ENCODE measurements at regions not wholly inside any gene's neighbourhood (a gene's known extent, or its start where the extent isn't known, plus 50 kb on each side); places are given as distances from the start of the nearest gene placed in this dataset.

DNA sequence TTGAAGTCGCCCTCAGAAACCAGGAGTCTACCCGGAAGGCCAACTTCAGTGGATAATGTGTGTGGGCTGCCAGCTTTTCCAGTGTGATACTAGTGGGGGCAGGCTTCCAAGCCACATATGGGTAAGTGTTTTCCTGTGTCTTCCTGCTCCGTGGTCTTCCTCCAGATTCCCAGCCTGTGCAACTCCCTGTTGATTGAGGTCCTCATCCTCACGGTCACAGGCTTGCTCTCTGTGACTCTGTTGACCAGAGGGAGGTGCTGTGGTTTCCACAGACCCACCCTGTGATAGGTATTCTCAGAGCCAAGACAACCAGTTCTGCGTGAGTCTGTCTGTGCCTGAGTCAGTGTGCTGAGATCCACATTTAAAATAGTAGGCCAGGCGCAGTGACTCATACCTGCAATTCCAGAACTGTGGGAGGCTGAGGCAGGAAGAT, 388.0 kb upstream of the IRX2 start:
- FAIRE-seq (no peak), DNase-seq (no peak)
- peaks cover 0 to 2% of the 10 kb centered on the region in 2 donors for H3K9me3 ChIP-seq (ENCODE audit: control insufficient read depth in 2 of 2, insufficient read depth in 1 of 2, low read depth in 1 of 2, low read length in 1 of 2)
- H3K4me1 ChIP-seq (ENCODE audit: control insufficient read depth in 3 of 3, insufficient read depth in 2 of 3, low read depth in 1 of 3, low read length in 2 of 3), result no peaks in the 10 kb centered on the region
- no peak overlapping the region for H3K4me3 ChIP-seq (ENCODE audit: low read depth in 1 of 3, low read length in 3 of 3)
- WGBS, 3 donors, result 63 to 68% (median 65%) methylated on average over 6 of the region's 6 CpGs
- H3K36me3 ChIP-seq (ENCODE audit: control insufficient read depth in 3 of 3, insufficient read depth in 2 of 3, low read depth in 1 of 3, low read length in 3 of 3), result no peaks in the 10 kb centered on the region
- H3K27me3 ChIP-seq (ENCODE audit: control insufficient read depth in 3 of 3, insufficient read depth in 3 of 3, low read length in 3 of 3), result no peaks in the 10 kb centered on the region
- H3K27ac ChIP-seq (ENCODE audit: low read depth in 1 of 3, low read length in 2 of 3), result no peak overlapping the region

DNA sequence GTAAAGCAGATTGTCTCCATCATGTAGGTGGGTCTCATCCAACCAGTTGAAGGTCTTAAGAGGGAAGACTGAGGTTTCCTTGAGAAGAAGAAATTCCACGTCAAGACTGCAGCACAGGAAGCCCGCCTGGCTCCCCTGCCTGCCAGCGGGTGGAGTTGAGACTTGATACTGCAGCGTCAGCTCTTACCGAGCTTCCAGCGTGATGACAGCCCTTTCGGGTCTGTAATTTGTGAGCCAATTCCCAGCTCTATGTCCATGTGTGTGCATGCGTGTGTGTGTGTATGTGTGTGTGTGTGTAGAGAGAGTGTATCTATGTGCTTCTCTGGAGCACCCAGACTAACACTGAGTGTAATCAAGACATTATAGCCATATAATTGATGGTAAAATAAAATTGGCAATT, 379.7 kb upstream of the IRX2 start:
- WGBS, 3 donors, result 49 to 63% (median 56%) methylated on average over 8 of the region's 8 CpGs
- H3K4me1 ChIP-seq (ENCODE audit: control insufficient read depth in 3 of 3, insufficient read depth in 2 of 3, low read depth in 1 of 3, low read length in 2 of 3), result no peaks in the 10 kb centered on the region
- no peak for FAIRE-seq

DNA sequence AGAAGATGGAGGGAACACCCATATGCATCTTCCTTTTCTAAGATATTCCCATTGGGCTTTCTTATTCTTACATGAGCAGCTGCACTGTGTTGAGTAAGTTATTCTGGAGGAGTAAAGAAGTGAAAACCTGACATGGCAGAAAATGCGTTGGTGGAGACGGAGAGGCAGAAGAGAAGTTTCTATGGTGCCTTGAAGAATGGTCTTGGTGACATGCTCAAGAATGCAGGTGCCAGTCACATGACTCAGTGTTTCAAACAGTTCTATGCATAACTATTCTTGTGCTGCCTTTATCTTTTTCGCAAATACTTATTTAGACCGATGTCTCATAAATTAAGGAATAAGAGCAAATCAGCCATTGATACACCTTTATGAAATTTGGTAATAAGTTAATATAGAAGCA, 377.8 kb upstream of the IRX2 start:
- FAIRE-seq (no peak), DNase-seq (no peak)
- no peak overlapping the region for H3K27ac ChIP-seq (ENCODE audit: low read depth in 1 of 3, low read length in 2 of 3)
- 94 to 95% (median 94%) methylated on average over 4 of the region's 4 CpGs for WGBS, 3 donors
- H3K9me3 ChIP-seq (ENCODE audit: control insufficient read depth in 2 of 2, insufficient read depth in 1 of 2, low read depth in 1 of 2, low read length in 1 of 2), result no peaks in the 10 kb centered on the region
- H3K36me3 ChIP-seq (ENCODE audit: control insufficient read depth in 3 of 3, insufficient read depth in 2 of 3, low read depth in 1 of 3, low read length in 3 of 3), result no peaks in the 10 kb centered on the region
- no peaks in the 10 kb centered on the region for H3K4me1 ChIP-seq (ENCODE audit: control insufficient read depth in 3 of 3, insufficient read depth in 2 of 3, low read depth in 1 of 3, low read length in 2 of 3)
- H3K27me3 ChIP-seq (ENCODE audit: control insufficient read depth in 3 of 3, insufficient read depth in 3 of 3, low read length in 3 of 3), result peaks cover 0 to 14% (median 2%) of the 10 kb centered on the region in 3 donors
- no peak overlapping the region for H3K4me3 ChIP-seq (ENCODE audit: low read depth in 1 of 3, low read length in 3 of 3)

More for the DNA sequence above, 379.7 kb upstream of the IRX2 start:
- Histone ChIP-seq H3K4me3 (ENCODE audit: low read depth in 1 of 3, low read length in 3 of 3) (no peak overlapping the region), H3K27me3 (ENCODE audit: control insufficient read depth in 3 of 3, insufficient read depth in 3 of 3, low read length in 3 of 3) (peaks cover 0 to 9% (median 2%) of the 10 kb centered on the region in 3 donors), H3K27ac (ENCODE audit: low read depth in 1 of 3, low read length in 2 of 3) (no peak overlapping the region), H3K36me3 (ENCODE audit: control insufficient read depth in 3 of 3, insufficient read depth in 2 of 3, low read depth in 1 of 3, low read length in 3 of 3) (no peaks in the 10 kb centered on the region), H3K9me3 (ENCODE audit: control insufficient read depth in 2 of 2, insufficient read depth in 1 of 2, low read depth in 1 of 2, low read length in 1 of 2) (no peaks in the 10 kb centered on the region)
- DNase-seq, result no peak

DNA sequence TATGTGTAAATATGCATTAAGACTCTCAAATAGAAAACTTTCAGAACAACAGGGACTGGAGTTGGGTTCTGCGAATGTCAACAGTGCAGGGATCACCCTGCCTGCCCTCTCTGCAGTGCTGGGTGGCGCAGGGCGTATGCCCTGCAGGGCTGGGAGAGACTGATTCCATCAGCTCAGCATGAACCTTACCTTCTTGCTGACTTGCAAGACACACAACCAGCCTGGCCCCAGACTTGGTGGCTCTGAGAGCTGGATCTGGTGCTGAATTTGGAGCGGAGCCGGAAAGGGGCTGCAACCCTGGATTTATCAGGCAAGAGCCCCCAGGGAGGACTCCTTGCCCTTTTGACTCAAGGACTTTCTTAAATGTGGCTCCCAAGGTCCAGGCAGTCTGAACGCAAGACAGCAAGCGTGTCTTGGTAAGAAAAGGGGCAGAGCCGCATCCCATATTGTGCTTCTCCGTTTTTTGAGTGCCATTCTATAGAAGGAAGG, 376.0 kb upstream of the IRX2 start:
- Histone ChIP-seq H3K4me3 (ENCODE audit: low read depth in 1 of 3, low read length in 3 of 3) (no peak overlapping the region), H3K27me3 (ENCODE audit: control insufficient read depth in 3 of 3, insufficient read depth in 3 of 3, low read length in 3 of 3) (peaks cover 0 to 12% (median 2%) of the 10 kb centered on the region in 3 donors), H3K36me3 (ENCODE audit: control insufficient read depth in 3 of 3, insufficient read depth in 2 of 3, low read depth in 1 of 3, low read length in 3 of 3) (no peaks in the 10 kb centered on the region), H3K27ac (ENCODE audit: low read depth in 1 of 3, low read length in 2 of 3) (no peak overlapping the region), H3K4me1 (ENCODE audit: control insufficient read depth in 3 of 3, insufficient read depth in 2 of 3, low read depth in 1 of 3, low read length in 2 of 3) (no peaks in the 10 kb centered on the region), H3K9me3 (ENCODE audit: control insufficient read depth in 2 of 2, insufficient read depth in 1 of 2, low read depth in 1 of 2, low read length in 1 of 2) (no peaks in the 10 kb centered on the region)
- no peak for FAIRE-seq
- WGBS, 3 donors, result 86 to 90% (median 86%) methylated on average over 9 of the region's 9 CpGs
- DNase-seq, result no peak

DNA sequence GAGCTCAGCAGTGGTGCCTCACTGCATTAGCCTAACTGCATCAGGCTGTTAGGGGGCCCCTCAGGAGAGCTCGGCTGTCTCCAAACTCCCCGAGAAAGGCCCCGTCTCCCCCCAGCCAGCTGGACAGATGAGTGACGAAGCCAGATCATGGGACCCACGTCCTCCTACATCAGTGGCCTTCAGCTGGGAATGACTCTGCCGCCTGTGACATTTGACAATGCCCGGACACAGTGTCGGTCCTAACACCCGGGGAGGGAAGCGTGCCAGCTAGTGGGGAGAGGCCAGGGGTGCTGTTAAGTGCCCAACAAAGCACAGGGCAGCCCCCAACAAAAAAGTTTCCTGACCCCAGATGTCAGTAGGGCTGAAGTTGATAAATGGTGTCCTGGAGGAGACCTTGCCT, 375.2 kb upstream of the IRX2 start:
- no peak for DNase-seq
- Histone ChIP-seq H3K27ac (ENCODE audit: low read depth in 1 of 3, low read length in 2 of 3) (no peak overlapping the region), H3K9me3 (ENCODE audit: control insufficient read depth in 2 of 2, insufficient read depth in 1 of 2, low read depth in 1 of 2, low read length in 1 of 2) (no peaks in the 10 kb centered on the region), H3K4me1 (ENCODE audit: control insufficient read depth in 3 of 3, insufficient read depth in 2 of 3, low read depth in 1 of 3, low read length in 2 of 3) (peaks cover 0 to 5% (median 0%) of the 10 kb centered on the region in 3 donors), H3K36me3 (ENCODE audit: control insufficient read depth in 3 of 3, insufficient read depth in 2 of 3, low read depth in 1 of 3, low read length in 3 of 3) (no peaks in the 10 kb centered on the region), H3K4me3 (ENCODE audit: low read depth in 1 of 3, low read length in 3 of 3) (no peak overlapping the region), H3K27me3 (ENCODE audit: control insufficient read depth in 3 of 3, insufficient read depth in 3 of 3, low read length in 3 of 3) (peaks cover 1 to 14% (median 2%) of the 10 kb centered on the region in 3 donors)
- 68 to 73% (median 69%) methylated on average over 10 of the region's 10 CpGs for WGBS, 3 donors
- no peak for FAIRE-seq

DNA sequence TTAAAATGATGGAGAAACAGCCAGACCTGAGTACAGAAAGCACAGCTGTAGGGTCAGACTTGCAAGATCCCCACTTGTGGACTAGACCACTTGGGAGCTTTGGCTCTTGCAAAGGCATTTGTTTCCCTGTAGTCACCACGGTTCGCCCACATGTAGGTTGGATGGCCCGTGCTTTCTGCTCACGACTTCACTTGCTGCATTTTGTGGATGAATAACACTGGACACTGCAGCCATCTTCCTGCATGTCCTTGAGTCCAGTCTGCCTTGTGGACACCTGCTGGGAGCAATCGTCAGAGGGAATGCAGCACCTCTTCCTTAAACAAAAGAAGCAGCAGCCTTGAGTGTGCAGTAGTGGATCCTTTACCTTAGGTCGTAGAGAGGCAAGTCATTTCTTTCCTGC, 372.9 kb upstream of the IRX2 start:
- Histone ChIP-seq H3K4me1 (ENCODE audit: control insufficient read depth in 3 of 3, insufficient read depth in 2 of 3, low read depth in 1 of 3, low read length in 2 of 3) (peaks cover 0 to 12% (median 0%) of the 10 kb centered on the region in 3 donors), H3K27me3 (ENCODE audit: control insufficient read depth in 3 of 3, insufficient read depth in 3 of 3, low read length in 3 of 3) (peaks cover 6 to 27% (median 6%) of the 10 kb centered on the region in 3 donors), H3K36me3 (ENCODE audit: control insufficient read depth in 3 of 3, insufficient read depth in 2 of 3, low read depth in 1 of 3, low read length in 3 of 3) (no peaks in the 10 kb centered on the region), H3K27ac (ENCODE audit: low read depth in 1 of 3, low read length in 2 of 3) (no peak overlapping the region), H3K4me3 (ENCODE audit: low read depth in 1 of 3, low read length in 3 of 3) (no peak overlapping the region), H3K9me3 (ENCODE audit: control insufficient read depth in 2 of 2, insufficient read depth in 1 of 2, low read depth in 1 of 2, low read length in 1 of 2) (no peaks in the 10 kb centered on the region)
- FAIRE-seq (no peak), DNase-seq (no peak)
- 82 to 92% (median 85%) methylated on average over 6 of the region's 6 CpGs for WGBS, 3 donors

DNA sequence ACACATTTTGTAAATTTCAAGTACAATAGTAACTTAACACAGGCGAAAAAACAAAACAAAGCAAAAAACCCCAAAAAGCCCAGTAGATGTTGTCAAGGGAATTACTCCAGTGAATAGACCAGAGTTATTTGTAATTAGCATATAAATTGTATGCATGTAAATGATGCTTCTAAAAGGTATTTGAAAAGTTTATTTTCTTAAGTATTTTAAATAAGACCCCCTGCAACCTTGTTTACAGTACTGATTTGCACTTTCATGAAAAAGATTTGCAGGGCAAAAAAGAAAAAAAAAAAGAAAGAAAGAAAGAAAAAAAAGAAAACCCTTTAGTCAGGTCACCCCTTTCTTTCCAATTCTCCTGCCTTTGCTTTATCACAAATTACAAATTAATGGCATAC, 372.3 kb upstream of the IRX2 start:
- DNase-seq (no peak), FAIRE-seq (no peak)
- Histone ChIP-seq H3K36me3 (ENCODE audit: control insufficient read depth in 3 of 3, insufficient read depth in 2 of 3, low read depth in 1 of 3, low read length in 3 of 3) (no peaks in the 10 kb centered on the region), H3K9me3 (ENCODE audit: control insufficient read depth in 2 of 2, insufficient read depth in 1 of 2, low read depth in 1 of 2, low read length in 1 of 2) (no peaks in the 10 kb centered on the region), H3K27ac (ENCODE audit: low read depth in 1 of 3, low read length in 2 of 3) (no peak overlapping the region), H3K4me1 (ENCODE audit: control insufficient read depth in 3 of 3, insufficient read depth in 2 of 3, low read depth in 1 of 3, low read length in 2 of 3) (peaks cover 0 to 12% (median 0%) of the 10 kb centered on the region in 3 donors), H3K27me3 (ENCODE audit: control insufficient read depth in 3 of 3, insufficient read depth in 3 of 3, low read length in 3 of 3) (peaks cover 6 to 28% (median 6%) of the 10 kb centered on the region in 3 donors), H3K4me3 (ENCODE audit: low read depth in 1 of 3, low read length in 3 of 3) (no peak overlapping the region)
- WGBS, 3 donors, result 88 to 95% (median 91%) methylated on average over 1 of the region's 1 CpG

DNA sequence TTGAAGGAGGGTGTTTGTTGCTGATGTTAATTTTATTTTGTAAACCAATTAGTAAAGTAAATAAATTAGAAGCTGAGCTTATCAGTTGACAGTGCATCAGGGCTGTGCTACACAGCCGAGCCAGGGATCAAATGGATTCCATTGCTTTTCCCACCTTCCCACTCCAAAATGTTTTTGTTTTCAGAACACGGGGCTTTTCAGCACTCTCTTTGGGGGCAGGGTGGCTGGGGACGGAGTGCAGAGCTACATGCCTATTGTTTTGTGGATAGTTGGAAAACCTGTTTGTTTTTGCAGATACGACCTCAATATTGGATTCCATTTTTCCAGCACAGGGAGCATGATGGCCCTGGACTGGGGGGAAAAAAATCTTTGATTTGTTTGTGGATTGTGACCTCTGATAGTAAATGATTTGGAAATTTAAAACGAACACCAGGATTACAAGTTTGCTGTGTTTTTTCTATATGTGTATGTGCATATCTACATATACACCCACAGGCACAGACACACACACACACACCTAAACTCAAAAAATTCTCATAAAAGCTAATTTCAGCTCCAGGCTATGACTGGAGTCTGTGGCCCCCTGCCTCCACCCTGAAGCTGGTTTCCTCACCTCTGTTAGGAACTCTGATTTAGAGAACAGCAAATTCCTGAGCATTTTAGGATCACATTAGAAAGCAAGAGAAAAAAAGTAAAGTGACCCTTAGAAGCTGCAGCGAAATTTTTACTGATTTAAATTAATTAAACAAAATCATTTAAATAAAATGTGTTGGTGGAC, 371.7 kb upstream of the IRX2 start:
- Histone ChIP-seq H3K4me3 (ENCODE audit: low read depth in 1 of 3, low read length in 3 of 3) (no peak overlapping the region), H3K9me3 (ENCODE audit: control insufficient read depth in 2 of 2, insufficient read depth in 1 of 2, low read depth in 1 of 2, low read length in 1 of 2) (no peaks in the 10 kb centered on the region), H3K27ac (ENCODE audit: low read depth in 1 of 3, low read length in 2 of 3) (no peak overlapping the region), H3K4me1 (ENCODE audit: control insufficient read depth in 3 of 3, insufficient read depth in 2 of 3, low read depth in 1 of 3, low read length in 2 of 3) (peaks cover 0 to 12% (median 0%) of the 10 kb centered on the region in 3 donors), H3K36me3 (ENCODE audit: control insufficient read depth in 3 of 3, insufficient read depth in 2 of 3, low read depth in 1 of 3, low read length in 3 of 3) (no peaks in the 10 kb centered on the region), H3K27me3 (ENCODE audit: control insufficient read depth in 3 of 3, insufficient read depth in 3 of 3, low read length in 3 of 3) (peaks cover 6 to 33% (median 10%) of the 10 kb centered on the region in 3 donors)
- FAIRE-seq (no peak), DNase-seq (no peak)
- WGBS, 3 donors, result 11 to 21% (median 17%) methylated on average over 6 of the region's 6 CpGs

Data from small intestine (tissue), 7 donors.